NT2/D1 (cell line): ENCODE measurements at regions not wholly inside any gene's neighbourhood (a gene's known extent, or its start where the extent isn't known, plus 50 kb on each side); places are given as distances from the start of the nearest gene placed in this dataset.

ENCODE experiments used
- DNase-seq: peaks from one replicate; pipeline ENCODE4 v3.0.0-alpha.2; 2011; ENCODE audit warnings: low read depth, low spot score
- H3K27me3 ChIP-seq: 2 replicates; pipeline ENCODE4 v1.6.0; 2011; ENCODE audit warnings: mild to moderate bottlenecking; ENCODE audit not compliant: insufficient read length, insufficient read depth
- H3K36me3 ChIP-seq: 2 replicates; pipeline ENCODE4 v1.6.1; 2011; ENCODE audit warnings: mild to moderate bottlenecking, low read length, mixed read lengths; ENCODE audit not compliant: insufficient read depth, insufficient read length
- H3K4me1 ChIP-seq: 2 replicates; pipeline ENCODE4 v1.5.1; 2011; ENCODE audit not compliant: insufficient read depth, insufficient read length
- H3K4me3 ChIP-seq: 2 replicates; pipeline ENCODE4 v1.5.1; 2011; ENCODE audit warnings: low read depth; ENCODE audit not compliant: insufficient read length
- H3K9ac ChIP-seq: 2 replicates; pipeline ENCODE4 v1.6.0; 2011; ENCODE audit warnings: low read depth; ENCODE audit not compliant: insufficient read length
- H3K9me3 ChIP-seq: 2 replicates; pipeline ENCODE4 v1.5.1; 2011; ENCODE audit warnings: mild to moderate bottlenecking, low read length; ENCODE audit not compliant: insufficient read depth
- SUZ12 ChIP-seq: IDR thresholded peaks from 2 replicates; pipeline ENCODE4 v1.6.1; 2011; ENCODE audit not compliant: insufficient read length, insufficient read depth; ENCODE audit errors: extremely low read depth
- YY1 ChIP-seq: IDR thresholded peaks from 2 replicates; pipeline ENCODE4 v1.6.1; 2011; ENCODE audit not compliant: insufficient read length, insufficient read depth
- ZNF274 ChIP-seq: IDR thresholded peaks from 2 replicates; pipeline ENCODE4 v1.6.1; 2011; ENCODE audit warnings: mild to moderate bottlenecking, low read depth, low read length

GRCh38 chr1:14236097-14236496, 362.4 kb upstream of the KAZN start:
- H3K9ac ChIP-seq: no peak overlapping the region
- no peak overlapping the region for H3K4me3 ChIP-seq
- no peak for DNase-seq
- no peaks in the 10 kb centered on the region for H3K27me3 ChIP-seq
- no peaks in the 10 kb centered on the region; the same call in 1 of the 2 replicates for H3K9me3 ChIP-seq
- TF ChIP-seq ZNF274 (no peak), SUZ12 (no peak), YY1 (no peak)
- H3K36me3 ChIP-seq: no peaks in the 10 kb centered on the region
- H3K4me1 ChIP-seq: no peaks in the 10 kb centered on the region

DNA sequence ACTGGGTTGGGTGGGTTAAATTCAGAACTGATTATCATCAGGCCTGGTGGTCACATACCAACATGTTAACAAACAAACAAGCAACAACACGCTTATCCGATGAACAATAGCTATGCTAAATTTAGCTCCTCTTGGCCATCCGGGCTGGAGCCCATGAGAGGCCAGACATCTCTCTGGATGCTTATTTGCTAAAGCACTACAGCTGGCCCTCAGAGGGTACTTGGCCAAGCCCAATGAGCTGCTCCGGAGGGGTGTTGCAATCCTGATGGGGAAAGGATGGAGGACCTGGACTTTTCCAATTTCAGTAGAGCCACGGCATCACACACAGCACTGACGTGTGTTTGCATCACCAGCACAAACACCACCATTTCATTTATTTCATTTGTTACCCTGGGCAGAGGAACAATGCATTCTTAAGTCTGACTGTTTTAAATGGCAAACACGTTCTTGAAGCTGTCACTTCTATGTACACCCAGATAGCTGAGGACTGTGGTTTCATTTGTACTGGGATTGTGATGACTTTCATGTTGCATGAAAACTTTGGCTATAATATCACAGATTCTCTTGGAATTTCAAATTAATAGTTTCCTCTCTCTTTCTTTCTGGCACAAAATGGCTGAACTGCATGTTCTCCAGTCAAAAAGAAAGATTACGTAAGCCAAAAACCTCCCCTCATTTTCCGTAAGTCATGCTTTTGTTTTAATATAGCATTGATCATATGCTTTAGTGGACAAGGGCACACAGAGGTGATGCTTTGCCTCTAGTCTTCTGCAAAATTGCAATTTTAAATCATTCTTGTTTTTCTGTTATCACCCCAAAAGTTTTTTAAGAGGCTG, 359.8 kb upstream of the KAZN start:
- Histone ChIP-seq H3K4me1 (no peaks in the 10 kb centered on the region), H3K9ac (no peak overlapping the region), H3K36me3 (no peaks in the 10 kb centered on the region), H3K27me3 (no peaks in the 10 kb centered on the region), H3K9me3 (no peaks in the 10 kb centered on the region), H3K4me3 (no peak overlapping the region)
- TF ChIP-seq ZNF274 (no peak), SUZ12 (no peak), YY1 (no peak)
- DNase-seq: no peak

GRCh38 chr1:14240265-14240664, 358.2 kb upstream of the KAZN start:
- Histone ChIP-seq H3K36me3 (no peaks in the 10 kb centered on the region), H3K9ac (no peak overlapping the region), H3K9me3 (no peaks in the 10 kb centered on the region), H3K27me3 (no peaks in the 10 kb centered on the region), H3K4me1 (no peaks in the 10 kb centered on the region), H3K4me3 (no peak overlapping the region)
- DNase-seq: no peak
- TF ChIP-seq ZNF274 (no peak), YY1 (no peak), SUZ12 (no peak)

GRCh38 chr1:14242123-14242522, 356.4 kb upstream of the KAZN start:
- no peaks in the 10 kb centered on the region for H3K9me3 ChIP-seq
- no peaks in the 10 kb centered on the region for H3K4me1 ChIP-seq
- TF ChIP-seq SUZ12: no peak
- TF ChIP-seq ZNF274: no peak
- TF ChIP-seq YY1: no peak
- no peaks in the 10 kb centered on the region for H3K27me3 ChIP-seq
- no peak for DNase-seq
- H3K4me3 ChIP-seq: no peak overlapping the region
- no peak overlapping the region for H3K9ac ChIP-seq
- H3K36me3 ChIP-seq: no peaks in the 10 kb centered on the region

DNA sequence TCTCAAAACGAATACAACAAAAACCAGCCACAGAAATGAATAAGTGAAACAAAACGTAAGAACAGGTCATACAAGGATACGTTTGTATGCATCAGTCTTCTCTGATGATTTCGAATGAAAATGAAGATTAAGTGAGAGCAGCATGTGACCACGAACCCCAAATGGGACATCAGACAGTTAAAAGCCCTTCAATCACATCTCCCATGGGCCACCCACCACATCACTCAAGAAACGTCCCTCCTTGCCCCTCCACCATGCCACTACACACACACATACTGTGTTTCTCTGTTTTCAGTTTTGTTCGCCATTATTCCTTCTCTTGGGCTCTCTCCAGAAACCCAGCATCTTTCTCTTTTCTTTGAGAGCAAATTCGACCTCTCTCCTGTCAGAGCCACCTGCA, 355.6 kb upstream of the KAZN start:
- H3K9ac ChIP-seq: no peak overlapping the region
- H3K4me1 ChIP-seq: no peaks in the 10 kb centered on the region
- no peaks in the 10 kb centered on the region for H3K27me3 ChIP-seq
- no peaks in the 10 kb centered on the region for H3K36me3 ChIP-seq
- DNase-seq: no peak
- no peaks in the 10 kb centered on the region for H3K9me3 ChIP-seq
- TF ChIP-seq YY1: no peak
- TF ChIP-seq SUZ12: no peak
- no peak for TF ChIP-seq ZNF274
- H3K4me3 ChIP-seq: no peak overlapping the region

DNA sequence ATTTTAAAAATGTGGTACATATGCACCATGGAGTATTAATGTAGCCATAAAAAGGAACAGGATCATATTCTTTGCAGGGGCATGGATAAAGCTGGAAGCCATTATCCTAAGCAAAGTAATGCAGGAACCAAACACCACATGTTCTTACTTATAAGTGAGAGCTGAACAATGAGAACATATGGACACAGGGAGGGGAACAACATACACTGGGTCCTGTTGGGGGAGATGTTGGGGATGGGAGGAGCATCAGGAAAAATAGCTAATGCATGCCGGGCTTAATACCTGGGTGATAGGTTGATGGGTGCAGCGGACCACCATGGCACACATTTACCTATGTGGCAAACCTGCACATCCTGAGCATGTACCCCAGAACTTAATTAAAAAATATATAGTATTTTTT, 352.5 kb upstream of the KAZN start:
- H3K9ac ChIP-seq: no peak overlapping the region
- no peak for DNase-seq
- no peaks in the 10 kb centered on the region for H3K9me3 ChIP-seq
- no peaks in the 10 kb centered on the region for H3K27me3 ChIP-seq
- H3K4me3 ChIP-seq: no peak overlapping the region
- no peaks in the 10 kb centered on the region for H3K36me3 ChIP-seq
- TF ChIP-seq SUZ12 (no peak), ZNF274 (no peak), YY1 (no peak)
- no peaks in the 10 kb centered on the region for H3K4me1 ChIP-seq

DNA sequence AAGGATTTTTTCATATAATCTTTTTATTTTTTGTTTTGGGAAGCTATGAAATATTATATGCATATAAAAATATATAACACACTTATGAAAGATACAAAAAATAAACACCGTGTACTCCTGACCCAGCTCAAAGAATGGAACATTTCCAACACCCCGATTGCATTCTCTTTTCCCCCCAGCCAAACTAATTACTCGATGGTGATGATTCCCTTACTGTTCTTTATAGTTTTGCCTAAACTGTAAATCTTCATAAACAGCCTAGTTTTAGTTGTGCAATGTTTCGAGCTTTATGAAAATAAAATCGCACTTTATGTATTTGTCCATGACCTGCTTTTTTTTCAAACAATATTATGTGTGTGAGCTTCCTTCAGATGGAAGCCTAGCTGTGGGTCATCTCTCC, 352.0 kb upstream of the KAZN start:
- Histone ChIP-seq H3K36me3 (no peaks in the 10 kb centered on the region), H3K4me3 (no peak overlapping the region), H3K9me3 (no peaks in the 10 kb centered on the region), H3K9ac (no peak overlapping the region), H3K4me1 (no peaks in the 10 kb centered on the region), H3K27me3 (no peaks in the 10 kb centered on the region)
- TF ChIP-seq SUZ12 (no peak), YY1 (no peak), ZNF274 (no peak)
- DNase-seq: no peak
